Stimulated activated CD8-positive, alpha-beta memory T cell treated with anti-CD3 and anti-CD28 coated beads, Interleukin-15, amount 100 ng/mL, for 1 hour (primary cell): ENCODE measurements at regions not wholly inside any gene's neighbourhood (a gene's known extent, or its start where the extent isn't known, plus 50 kb on each side); places are given as distances from the start of the nearest gene placed in this dataset.

Experiments used
- DNase-seq: peaks from one replicate; pipeline ENCODE4 v3.0.0-alpha.2; 2020; ENCODE audit warnings: low read depth

DNA sequence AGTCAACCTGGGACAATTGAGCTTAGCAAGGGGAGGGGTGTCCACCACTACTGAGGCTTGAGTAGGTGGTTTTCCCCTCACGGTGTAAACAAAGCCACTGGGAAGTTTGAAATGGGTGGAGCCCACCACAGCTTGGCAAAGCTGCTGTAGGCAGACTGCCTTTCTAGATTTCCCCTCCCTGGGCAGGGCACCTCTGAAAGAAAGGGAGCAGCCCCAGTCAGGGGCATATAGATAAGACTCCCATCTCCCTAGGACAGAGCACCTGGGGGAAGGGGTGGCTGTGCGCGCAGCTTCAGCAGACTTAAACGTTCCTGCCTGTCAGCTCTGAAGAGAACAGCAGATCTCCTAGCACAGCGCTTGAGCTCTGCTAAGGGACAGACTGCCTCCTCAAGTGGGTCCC lies 758.4 kb downstream of the LTN1 start:
- no peak for DNase-seq

DNA sequence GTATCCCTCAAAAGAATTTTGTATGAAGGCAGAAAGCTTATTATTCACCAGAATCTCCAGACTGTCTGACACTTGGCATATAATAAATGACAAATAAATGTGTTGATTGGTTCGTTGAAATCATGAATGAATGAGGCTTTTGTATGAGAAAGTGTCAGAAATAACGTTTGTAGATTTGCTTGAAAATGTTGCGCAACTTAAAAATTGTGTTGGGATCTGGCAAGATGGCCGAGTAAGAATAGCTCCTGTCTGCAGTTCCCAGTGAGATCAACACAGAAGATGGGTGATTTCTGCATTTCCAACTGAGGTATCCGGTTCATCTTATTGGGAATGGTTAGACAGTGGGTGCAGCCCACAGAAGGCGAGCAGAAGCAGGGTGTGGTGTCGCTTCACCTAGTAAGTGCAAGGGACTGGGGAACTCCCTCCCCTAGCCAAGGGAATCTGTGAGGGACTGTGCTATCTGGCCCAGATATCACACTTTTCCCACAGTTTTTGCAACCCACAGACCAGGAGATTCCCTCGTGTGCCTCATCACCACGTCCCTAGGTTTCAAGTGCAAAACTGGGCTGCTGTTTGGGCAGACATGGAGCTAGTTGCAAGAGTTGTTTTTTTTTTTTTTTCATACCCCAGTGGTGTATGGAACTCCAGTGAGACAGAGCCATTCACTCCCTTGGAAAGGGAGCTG lies 759.0 kb downstream of the LTN1 start:
- DNase-seq: no peak

DNA sequence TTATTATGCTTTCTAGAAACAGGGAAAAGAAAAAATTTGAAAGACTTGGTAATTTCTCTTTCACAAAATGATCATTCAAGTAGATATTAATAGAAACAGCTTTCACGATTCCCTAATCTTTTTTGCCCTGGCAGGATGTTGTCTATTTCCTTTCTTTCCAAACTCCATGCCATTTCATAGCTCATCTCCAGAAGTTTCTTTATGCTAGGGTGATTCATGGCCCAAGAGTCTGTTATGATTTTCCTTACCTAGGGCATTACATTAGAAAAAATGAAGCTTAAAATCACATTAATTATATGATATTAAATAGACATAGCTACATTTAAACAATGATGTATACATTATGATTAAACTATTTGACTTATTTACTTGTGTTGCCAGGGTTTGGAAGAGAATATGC lies 762.1 kb downstream of the LTN1 start:
- DNase-seq: no peak

GRCh38 chr21:28229814-28230213 lies 762.9 kb downstream of the LTN1 start:
- DNase-seq: no peak

DNA sequence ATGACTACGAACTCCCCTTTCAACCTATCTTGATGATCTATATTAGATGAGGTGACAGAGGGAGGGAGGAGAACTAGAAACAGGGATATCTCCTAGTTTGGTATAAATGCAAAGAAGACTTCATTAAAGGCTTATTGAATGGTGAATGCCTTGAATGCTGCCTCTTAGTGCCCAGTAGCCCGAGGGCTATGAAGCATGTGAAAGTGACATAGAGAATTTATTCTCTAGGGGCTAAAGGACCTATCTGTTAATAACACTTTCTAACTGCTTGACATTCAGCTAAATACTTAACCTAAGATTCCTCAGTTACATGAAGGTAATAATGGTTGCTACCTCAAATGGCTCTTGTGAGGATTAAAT lies 764.1 kb downstream of the LTN1 start:
- DNase-seq: no peak

- no peak for DNase-seq
These were observed 764.6 kb downstream of the LTN1 start for GRCh38 chr21:28227881-28228635.

DNA sequence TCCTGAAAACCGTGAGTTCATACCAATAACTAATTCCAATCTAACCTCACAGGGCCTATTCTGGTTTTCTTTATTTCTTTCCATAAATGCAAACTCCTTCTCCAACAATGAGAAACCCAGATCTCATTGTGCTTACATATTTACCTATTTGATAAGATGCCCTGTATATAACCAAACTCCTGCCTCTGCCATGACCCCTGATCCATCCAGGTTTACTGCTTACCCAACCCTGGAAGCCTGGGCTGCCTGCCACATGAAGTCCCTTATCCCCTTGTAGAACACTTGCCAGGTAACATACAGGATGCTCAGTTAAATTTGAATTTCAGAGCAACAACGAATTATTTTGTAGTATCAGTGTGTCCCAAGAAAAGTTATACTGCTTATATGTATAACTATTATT lies 766.1 kb downstream of the LTN1 start:
- no peak for DNase-seq

DNA sequence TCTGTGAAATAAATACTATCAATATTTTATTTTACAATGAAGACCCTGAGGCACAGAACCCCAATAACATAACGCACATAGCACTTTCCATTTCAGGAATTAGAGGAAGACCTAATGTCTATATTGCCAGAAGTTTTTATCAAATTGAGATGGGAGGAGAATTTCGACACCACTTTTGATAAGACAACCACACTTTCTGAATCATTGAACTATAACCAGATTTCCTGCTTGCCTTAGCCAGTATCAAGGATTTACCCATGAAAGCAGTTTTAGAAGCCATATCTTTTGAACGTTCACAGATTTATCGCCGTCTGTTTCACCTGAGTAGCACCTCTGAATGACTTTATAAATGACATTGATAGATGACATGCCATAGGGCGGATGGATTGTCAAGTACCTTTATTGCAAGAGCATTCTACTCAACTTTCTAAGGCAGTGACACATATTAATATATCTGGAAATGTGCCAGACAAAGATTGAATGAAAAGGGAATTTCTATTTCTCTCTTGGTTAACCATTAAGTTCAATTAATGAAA lies 768.4 kb downstream of the LTN1 start:
- no peak for DNase-seq

DNA sequence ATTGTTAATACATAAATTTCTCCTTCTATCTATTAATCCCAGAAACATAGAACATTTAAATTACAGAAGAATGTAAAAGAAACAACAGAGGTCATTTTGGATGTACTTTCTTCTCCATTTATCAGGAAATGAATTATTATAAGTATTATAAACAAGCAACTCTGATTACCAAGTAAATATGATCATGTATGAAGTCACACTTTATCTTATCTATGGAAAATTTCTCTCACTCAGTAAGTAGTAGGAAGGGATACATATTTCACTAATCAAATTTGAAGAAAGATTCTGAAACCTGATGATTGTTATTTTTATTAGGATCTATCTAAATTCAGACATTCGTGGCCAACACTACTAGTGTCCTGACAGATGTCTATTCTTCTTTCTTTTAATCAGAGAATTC lies 770.7 kb downstream of the LTN1 start:
- DNase-seq: no peak

DNA sequence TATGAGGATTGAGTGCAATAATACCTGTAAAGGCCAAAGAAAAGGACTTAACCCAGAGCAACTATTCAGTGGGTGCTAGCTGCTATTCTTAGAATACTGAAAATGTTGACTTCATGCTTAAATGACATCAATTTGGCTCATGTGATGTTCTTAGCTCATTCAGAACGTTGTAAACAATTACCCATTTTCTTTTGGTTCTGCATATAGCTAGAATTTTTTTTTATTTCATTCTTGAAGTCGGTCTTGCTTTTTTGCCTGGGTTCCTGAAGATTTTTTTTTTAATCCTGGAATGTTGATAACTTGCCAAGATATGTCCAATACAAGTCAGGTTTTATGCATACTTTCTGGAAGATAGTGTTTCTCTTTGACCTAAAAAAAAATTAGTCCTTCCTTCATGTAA lies 772.0 kb downstream of the LTN1 start:
- no peak for DNase-seq

- DNase-seq: no peak
These were observed 775.6 kb downstream of the LTN1 start for GRCh38 chr21:28216976-28217523.

DNA sequence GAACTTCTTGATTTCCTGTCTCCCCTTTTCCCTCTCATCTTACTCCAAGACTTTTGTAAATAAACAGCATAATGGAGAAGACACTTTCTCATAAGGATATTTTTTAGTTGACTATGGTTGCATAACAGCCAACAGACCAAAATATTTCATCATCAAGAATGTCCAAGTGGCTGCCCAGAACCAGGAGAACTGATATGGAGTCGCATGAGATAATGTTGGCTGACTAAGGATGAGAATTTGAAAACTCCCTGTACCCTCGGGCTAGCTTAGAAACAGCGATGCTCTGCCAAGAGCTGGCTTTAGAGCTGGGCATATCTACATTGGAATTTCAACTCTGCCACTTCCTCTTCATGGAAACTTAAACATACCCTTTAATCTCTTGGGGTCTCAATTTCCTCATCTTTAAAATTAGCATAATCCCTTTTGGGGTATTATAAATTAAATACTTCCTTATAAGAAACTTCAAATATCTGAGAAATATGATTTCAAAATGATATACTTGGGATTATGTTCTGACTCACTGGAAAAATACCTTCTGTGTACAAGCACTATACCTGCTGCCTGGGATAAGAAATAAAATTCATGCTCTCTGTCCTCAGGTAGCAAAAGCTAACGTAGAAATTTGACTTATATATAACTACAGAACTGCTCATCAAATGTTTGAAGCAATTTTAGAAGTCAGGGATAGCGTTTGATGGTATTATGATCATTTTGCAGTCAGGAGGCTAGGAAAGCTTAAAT lies 777.3 kb downstream of the LTN1 start:
- no peak for DNase-seq

DNA sequence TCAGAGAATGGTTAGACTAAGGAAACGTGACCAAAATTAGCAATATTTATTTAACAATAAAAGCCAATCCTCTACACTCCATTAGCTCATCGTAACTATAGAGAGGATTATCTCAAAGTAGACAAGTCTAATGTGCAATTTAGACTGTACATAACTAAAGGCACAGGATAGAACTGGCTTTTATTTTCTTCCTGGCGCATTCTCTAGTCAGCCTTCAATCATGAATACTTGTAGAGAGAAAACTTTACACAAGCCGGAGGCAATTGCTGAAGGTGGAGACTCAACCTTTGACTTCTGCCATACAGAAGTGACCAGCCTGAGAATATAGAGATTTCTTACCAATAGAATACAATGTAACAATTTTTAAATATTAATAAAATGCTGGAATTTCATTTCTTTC lies 777.9 kb downstream of the LTN1 start:
- DNase-seq: no peak

GRCh38 chr21:28213261-28213660 lies 779.4 kb downstream of the LTN1 start:
- no peak for DNase-seq

DNA sequence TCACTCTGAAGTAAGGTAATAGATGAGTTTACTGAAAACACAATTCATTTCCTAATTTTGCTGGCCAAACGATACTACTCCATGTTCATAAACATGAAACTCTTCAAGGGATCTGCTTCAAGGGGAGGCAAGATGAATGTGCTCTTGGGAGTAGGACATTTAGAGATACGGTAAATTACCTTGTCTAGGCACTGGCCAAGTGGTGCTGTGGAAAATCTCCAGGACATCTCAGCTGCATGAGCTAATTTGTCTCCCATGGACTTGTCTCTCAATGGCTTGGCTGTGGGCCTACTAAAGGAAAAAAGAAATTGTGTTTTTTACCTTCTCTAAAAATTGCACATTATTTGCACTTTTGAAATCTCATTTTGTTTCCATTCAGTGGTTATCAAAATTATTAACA lies 780.6 kb downstream of the LTN1 start:
- no peak for DNase-seq

GRCh38 chr21:28207436-28208173 lies 785.1 kb downstream of the LTN1 start:
- no peak for DNase-seq

DNA sequence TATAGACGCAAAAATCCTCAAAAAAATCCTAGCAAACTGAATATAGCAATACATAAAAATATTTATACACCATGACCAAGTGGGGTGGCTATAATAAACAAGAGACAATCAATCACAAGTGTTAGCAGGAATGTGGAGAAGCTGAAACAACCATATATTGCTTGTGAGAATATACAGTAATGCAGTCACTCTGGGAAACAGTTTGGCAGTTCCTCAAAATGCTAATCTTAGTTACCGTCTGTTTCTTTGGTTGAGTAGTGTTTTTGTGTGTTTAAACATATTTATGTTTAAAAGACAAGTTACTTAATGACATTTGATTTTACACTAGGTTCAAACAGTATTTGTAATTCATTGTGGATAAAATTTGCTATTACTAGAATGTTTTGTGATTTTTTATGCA lies 792.0 kb downstream of the LTN1 start:
- no peak for DNase-seq

- DNase-seq: no peak
These were observed 795.7 kb downstream of the LTN1 start for GRCh38 chr21:28196981-28197380.

DNA sequence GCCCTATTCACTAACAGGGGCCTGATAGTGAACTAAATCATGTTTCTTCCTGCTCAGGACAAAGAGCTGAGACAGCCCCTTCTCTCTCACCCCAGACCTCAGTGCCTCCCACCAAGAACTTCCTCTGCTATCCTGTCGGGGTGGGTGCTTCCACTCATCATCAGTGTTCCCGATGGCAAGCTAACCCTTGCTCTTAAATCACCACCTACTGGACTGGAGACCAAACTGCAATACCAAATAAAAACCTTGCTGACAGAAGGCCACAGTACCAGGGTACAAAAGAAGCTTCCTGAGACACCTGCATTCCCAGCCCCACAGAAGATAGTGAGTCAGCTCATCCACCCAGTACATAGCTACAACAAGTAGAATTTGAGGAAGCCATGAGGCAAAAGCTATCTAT lies 799.5 kb downstream of the LTN1 start:
- DNase-seq: no peak

- DNase-seq: no peak
These were observed 806.1 kb downstream of the LTN1 start for GRCh38 chr21:28186604-28187003.

DNA sequence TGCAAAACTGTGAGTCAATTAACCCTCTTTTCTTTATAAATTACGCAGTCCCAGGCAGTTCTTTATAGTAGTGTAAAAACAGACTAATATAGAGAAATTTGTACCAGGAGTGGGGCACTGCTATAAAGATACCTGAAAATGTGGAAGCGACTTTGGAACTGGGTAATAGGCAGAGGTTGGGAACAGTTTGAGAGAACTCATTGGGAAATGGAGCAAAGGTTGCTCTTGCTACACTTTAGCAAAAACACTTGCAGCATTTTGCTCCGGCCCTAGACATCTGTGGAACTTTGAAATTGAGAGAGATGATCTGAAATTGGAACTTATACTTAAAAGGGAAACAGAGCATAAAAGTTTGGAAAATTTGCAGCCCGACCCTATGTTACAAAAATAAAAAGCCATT lies 810.9 kb downstream of the LTN1 start:
- no peak for DNase-seq

DNA sequence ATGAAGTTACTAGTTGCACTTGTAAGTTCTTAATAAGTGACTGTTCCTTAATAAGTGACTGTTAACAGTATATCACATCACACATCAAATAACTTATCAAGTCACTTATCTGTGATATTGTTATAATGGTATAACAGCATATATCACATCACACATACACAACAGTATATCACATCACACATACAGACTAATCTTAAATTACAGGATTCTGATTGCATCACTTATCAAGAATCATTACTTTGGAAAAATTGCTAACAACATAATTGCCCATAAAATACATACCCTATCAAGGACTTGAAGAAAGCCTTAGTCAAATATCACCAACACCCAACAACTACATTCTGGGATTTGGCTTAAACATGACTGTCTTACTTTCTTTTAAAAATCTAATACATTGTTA lies 813.5 kb downstream of the LTN1 start:
- no peak for DNase-seq
